GM23338 (cell line): ENCODE measurements at regions not wholly inside any gene's neighbourhood (a gene's known extent, or its start where the extent isn't known, plus 50 kb on each side); places are given as distances from the start of the nearest gene placed in this dataset.

Source experiments
- CREB1 ChIP-seq: fragments of 250-450 bp; sonication (Bioruptor Pico); IDR thresholded peaks from 2 replicates; pipeline ENCODE4 v1.5.0; 2020; ENCODE audit warnings: low read depth, mild to moderate bottlenecking, moderate library complexity
- CTCF ChIP-seq, 2 experiments: fragments of 200-600 bp in 1 of 2; sonication (generic) in 1 of 2; conservative IDR thresholded peaks; 2 replicates each; pipeline versions ENCODE4 v1.5.1 to v1.6.1; 2016 to 2017; ENCODE audit warnings: antibody characterized with exemption in 2 of 2, low read depth in 2 of 2, mild to moderate bottlenecking in 2 of 2, moderate library complexity in 1 of 2
- ETS1 ChIP-seq: IDR thresholded peaks from 2 replicates; pipeline ENCODE4 v1.6.1; 2016; ENCODE audit warnings: antibody characterized with exemption
- EZH2 ChIP-seq: fragments of 200-600 bp; sonication (generic); IDR thresholded peaks from one replicate; pipeline ENCODE4 v1.8.0; 2017; ENCODE audit warnings: antibody characterized with exemption, mild to moderate bottlenecking, low read depth; ENCODE audit not compliant: unreplicated experiment
- EZH2phosphoT487 ChIP-seq: fragments of 200-600 bp; sonication (generic); IDR thresholded peaks from one replicate; pipeline ENCODE4 v1.8.1; 2018; ENCODE audit warnings: antibody characterized with exemption; ENCODE audit not compliant: unreplicated experiment
- JUNB ChIP-seq: IDR thresholded peaks from one replicate; pipeline ENCODE4 v1.6.1; 2016; ENCODE audit warnings: antibody characterized with exemption; ENCODE audit not compliant: unreplicated experiment
- POLR2AphosphoS5 ChIP-seq: IDR thresholded peaks from 2 replicates; pipeline ENCODE4 v1.6.1; 2016; ENCODE audit warnings: antibody characterized with exemption, low read depth
- REST ChIP-seq: IDR thresholded peaks from one replicate; pipeline ENCODE4 v1.6.1; 2018; ENCODE audit warnings: antibody characterized with exemption; ENCODE audit not compliant: unreplicated experiment
- STAT1 ChIP-seq: IDR thresholded peaks from one replicate; pipeline ENCODE4 v1.6.1; 2016; ENCODE audit warnings: antibody characterized with exemption; ENCODE audit not compliant: unreplicated experiment
- ZNF331 ChIP-seq: fragments of 250-450 bp; sonication (Bioruptor Pico); IDR thresholded peaks from 2 replicates; pipeline ENCODE4 v1.5.0; 2020; ENCODE audit warnings: low read depth, mild to moderate bottlenecking, moderate library complexity
- ZNF462 ChIP-seq: fragments of 250-450 bp; sonication (Bioruptor Pico); IDR thresholded peaks from 2 replicates; pipeline ENCODE4 v1.5.0; 2020; ENCODE audit warnings: mild to moderate bottlenecking, moderate library complexity

- TF ChIP-seq EZH2 (no peak), REST (no peak), CTCF (conservative IDR thresholded peaks at IDR 0.05; ENCODE audit: low read depth in 2 of 2) (no peak), CREB1 (CRISPR knock-in tag) (no peak), POLR2AphosphoS5 (no peak), STAT1 (no peak), EZH2phosphoT487 (no peak), JUNB (no peak), ETS1 (no peak), ZNF462 (no peak), ZNF331 (CRISPR knock-in tag) (no peak)
Observed at GRCh38 chr4:3660086-3660927, 105.9 kb upstream of the ADRA2C start.
